ENCODE measurements at regions not wholly inside any gene's neighbourhood (a gene's known extent, or its start where the extent isn't known, plus 50 kb on each side); places are given as distances from the start of the nearest gene placed in this dataset.

GRCh38 chr3:84904816-84905555, 53.8 kb upstream of the CADM2 start:
- ChIA-PET POLR2A (no interaction called here), CTCF (no interaction called here)
- DNase-seq (ENCODE audit: extremely low spot score), result no peak
- no peak for TF ChIP-seq CTCF (IDR thresholded peaks at IDR 0.05; ENCODE audit: control extremely low read depth, extremely low read depth, low read depth, missing control alignments)

GRCh38 chr3:84905556-84905920, 53.3 kb upstream of the CADM2 start:
- CTCF ChIA-PET, result no interaction called here
- no peak for DNase-seq (ENCODE audit: extremely low spot score)
- POLR2A ChIA-PET, result no interaction called here

GRCh38 chr3:84906065-84906464, 52.7 kb upstream of the CADM2 start:
- no peak for TF ChIP-seq CTCF (IDR thresholded peaks at IDR 0.05; ENCODE audit: control extremely low read depth, extremely low read depth, low read depth, missing control alignments)
- CTCF ChIA-PET, result no interaction called here
- no peak for DNase-seq (ENCODE audit: extremely low spot score)
- POLR2A ChIA-PET, result no interaction called here

More at GRCh38 chr3:84905556-84905920, 53.3 kb upstream of the CADM2 start:
- no peak for TF ChIP-seq CTCF (IDR thresholded peaks at IDR 0.05; ENCODE audit: control extremely low read depth, extremely low read depth, low read depth, missing control alignments)
